Activated naive CD4-positive, alpha-beta T cell treated with anti-CD3 and anti-CD28 coated beads for 36 hours (primary cell): ENCODE measurements at regions not wholly inside any gene's neighbourhood (a gene's known extent, or its start where the extent isn't known, plus 50 kb on each side); places are given as distances from the start of the nearest gene placed in this dataset.
"Not testable (repeated sequence)": the region's sequence is repeated elsewhere in the genome, so short reads cannot be mapped to it uniquely, and the experiment has no call there.

Source experiments
- CTCF ChIA-PET: fragments of 350-600 bp; sonication (Branson Sonifier 250); formaldehyde crosslinking; loops from one replicate; lab custom pipeline; 2021; ENCODE audit warnings: antibody characterized with exemption; lab: Charles Lee
- DNase-seq: peaks from one replicate; pipeline ENCODE4 v3.0.0-alpha.2; 2020
- H3K27ac Mint-ChIP-seq: one replicate; pipeline ENCODE4 v1.8.0; 2021; ENCODE audit warnings: mild to moderate bottlenecking, mixed read lengths
- H3K27me3 Mint-ChIP-seq: one replicate; pipeline ENCODE4 v1.8.0; 2021; ENCODE audit warnings: low read depth, mixed read lengths
- H3K36me3 Mint-ChIP-seq: one replicate; pipeline ENCODE4 v1.8.0; 2021; ENCODE audit warnings: low read depth, mixed read lengths
- H3K4me1 Mint-ChIP-seq: one replicate; pipeline ENCODE4 v1.8.0; 2021; ENCODE audit warnings: low read depth, mixed read lengths
- H3K4me3 Mint-ChIP-seq: one replicate; pipeline ENCODE4 v1.8.0; 2021; ENCODE audit warnings: mild to moderate bottlenecking, moderate library complexity, mixed read lengths
- H3K9me3 Mint-ChIP-seq: one replicate; pipeline ENCODE4 v1.8.0; 2021; ENCODE audit warnings: mixed read lengths
- intact Hi-C: fragments of 100-400 bp; cut with micrococcal nuclease; formaldehyde crosslinking; loops from one replicate; pipeline ENCODE4 v1.15.1; 2023

DNA sequence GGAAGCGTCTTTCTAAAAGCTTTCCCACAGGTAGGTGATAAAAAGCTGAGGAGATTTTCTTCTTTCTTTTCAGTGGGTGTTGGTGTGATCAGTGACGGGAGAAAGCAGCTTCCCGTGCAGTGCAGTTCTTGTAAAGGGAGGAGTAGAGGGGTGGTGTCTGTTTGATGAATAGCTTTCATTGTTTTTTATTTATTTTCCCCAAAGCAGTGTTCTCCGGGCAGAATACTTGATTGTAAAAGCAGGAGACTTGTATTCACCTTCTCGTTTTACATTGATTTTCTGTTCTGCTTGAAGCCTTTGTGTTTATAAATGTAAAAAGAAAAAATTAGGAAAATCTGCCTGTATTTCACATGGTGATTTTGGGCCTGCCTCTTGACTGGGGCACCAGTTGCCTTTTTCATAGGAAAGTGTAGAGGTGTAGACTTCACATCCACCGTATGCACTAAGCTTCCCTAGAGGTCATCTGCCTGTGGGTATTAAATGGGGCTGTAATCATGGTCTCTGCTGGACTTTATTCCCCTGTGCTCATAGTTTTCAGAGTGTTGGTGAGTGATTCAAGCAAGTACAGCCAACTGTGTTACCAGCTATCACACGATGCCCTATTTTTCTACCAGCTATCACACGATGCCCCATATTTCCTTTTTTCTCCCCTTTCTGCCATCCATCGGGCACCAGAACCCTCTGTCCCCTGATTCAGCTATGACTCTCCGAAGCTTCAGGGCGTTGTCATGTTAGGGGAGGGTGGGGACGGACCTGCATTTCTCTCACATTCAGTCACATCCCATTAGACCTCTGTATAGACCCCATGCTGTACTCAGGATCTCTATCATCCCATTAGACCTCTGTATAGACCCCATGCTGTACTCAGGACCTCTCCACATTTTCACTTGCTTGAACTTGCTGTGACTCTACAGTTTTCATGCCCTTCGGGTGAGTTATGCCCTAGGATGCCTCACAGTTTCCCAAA is 526.5 kb downstream of the TRIML1 start:
- no peaks in the 10 kb centered on the region for H3K36me3 Mint-ChIP-seq
- intact Hi-C loops: no loop called here
- no peak overlapping the region for H3K4me3 Mint-ChIP-seq
- no peaks in the 10 kb centered on the region for H3K27me3 Mint-ChIP-seq
- H3K27ac Mint-ChIP-seq: no peak overlapping the region
- peaks cover 4% of the 10 kb centered on the region for H3K9me3 Mint-ChIP-seq
- no peaks in the 10 kb centered on the region for H3K4me1 Mint-ChIP-seq
- CTCF ChIA-PET: no interaction called here
- no peak for DNase-seq

GRCh38 chr4:188678691-188679090 is 539.5 kb downstream of the TRIML1 start:
- DNase-seq, H3K4me1 Mint-ChIP-seq, H3K27me3 Mint-ChIP-seq, H3K27ac Mint-ChIP-seq, H3K36me3 Mint-ChIP-seq, CTCF ChIA-PET, H3K4me3 Mint-ChIP-seq, intact Hi-C loops: not testable (repeated sequence)
- H3K9me3 Mint-ChIP-seq: peaks cover 15% of the 10 kb centered on the region

- intact Hi-C loops: no loop called here
- Mint-ChIP-seq H3K27ac (no peak overlapping the region), H3K4me3 (no peak overlapping the region), H3K9me3 (peaks cover 12% of the 10 kb centered on the region), H3K27me3 (no peaks in the 10 kb centered on the region), H3K4me1 (no peaks in the 10 kb centered on the region), H3K36me3 (peaks cover 1% of the 10 kb centered on the region)
- DNase-seq: no peak
- CTCF ChIA-PET: no interaction called here
These were observed 540.9 kb downstream of the TRIML1 start for GRCh38 chr4:188680004-188680666.

DNA sequence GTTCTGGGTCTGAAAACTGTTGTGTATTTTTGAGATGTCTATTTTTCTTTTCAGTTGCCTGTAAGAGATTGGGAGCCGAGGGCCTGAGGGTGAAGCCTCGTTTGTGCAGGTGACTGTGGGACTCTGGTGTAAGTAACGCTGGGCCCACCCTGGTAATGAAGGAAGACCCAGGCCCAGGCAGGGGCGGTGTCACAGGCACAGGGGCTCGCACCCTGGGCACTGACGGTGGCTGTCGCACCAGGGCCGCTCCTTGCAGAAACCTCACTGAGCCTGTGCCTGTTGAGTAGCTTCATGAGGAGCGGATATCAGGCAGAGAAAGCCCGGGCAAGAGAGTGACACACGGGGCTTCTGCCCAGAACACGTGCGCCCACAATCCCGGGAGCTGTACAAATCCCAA is 541.4 kb downstream of the TRIML1 start:
- H3K36me3 Mint-ChIP-seq: peaks cover 1% of the 10 kb centered on the region
- H3K27ac Mint-ChIP-seq: no peak overlapping the region
- intact Hi-C loops: no loop called here
- H3K27me3 Mint-ChIP-seq: no peaks in the 10 kb centered on the region
- H3K4me1 Mint-ChIP-seq: no peaks in the 10 kb centered on the region
- H3K9me3 Mint-ChIP-seq: peaks cover 7% of the 10 kb centered on the region
- H3K4me3 Mint-ChIP-seq: no peak overlapping the region
- CTCF ChIA-PET: no interaction called here
- DNase-seq: no peak

DNA sequence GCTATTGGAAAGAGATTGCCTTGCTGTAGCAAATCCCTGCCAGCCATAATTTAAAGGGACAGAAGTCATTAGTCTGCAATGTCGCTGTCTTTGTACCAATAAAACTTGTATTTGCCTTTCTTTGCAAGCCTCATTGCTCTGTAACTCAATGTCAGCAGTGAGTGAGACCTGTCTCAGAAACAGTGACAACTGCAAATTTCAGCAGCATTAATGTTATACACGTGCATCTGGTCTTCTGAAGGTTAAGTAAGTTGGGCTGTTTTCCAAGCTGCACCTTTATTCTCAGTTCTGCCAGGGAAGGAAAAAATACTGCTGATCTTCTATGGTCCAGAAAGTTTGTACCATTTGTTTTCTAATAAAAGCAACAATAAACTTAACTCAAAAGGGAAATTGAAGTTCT is 543.1 kb downstream of the TRIML1 start:
- Mint-ChIP-seq H3K4me3 (no peak overlapping the region), H3K9me3 (peaks cover 9% of the 10 kb centered on the region), H3K4me1 (no peaks in the 10 kb centered on the region), H3K27ac (no peak overlapping the region), H3K27me3 (no peaks in the 10 kb centered on the region), H3K36me3 (peaks cover 1% of the 10 kb centered on the region)
- CTCF ChIA-PET: no interaction called here
- DNase-seq: no peak
- intact Hi-C loops: no loop called here

GRCh38 chr4:188683571-188683970 is 544.3 kb downstream of the TRIML1 start:
- peaks cover 6% of the 10 kb centered on the region for H3K9me3 Mint-ChIP-seq
- no peaks in the 10 kb centered on the region for H3K27me3 Mint-ChIP-seq
- CTCF ChIA-PET: no interaction called here
- H3K27ac Mint-ChIP-seq: no peak overlapping the region
- no peak overlapping the region for H3K4me3 Mint-ChIP-seq
- H3K36me3 Mint-ChIP-seq: no peaks in the 10 kb centered on the region
- intact Hi-C loops: no loop called here
- DNase-seq: no peak
- no peaks in the 10 kb centered on the region for H3K4me1 Mint-ChIP-seq

- no peak overlapping the region for H3K4me3 Mint-ChIP-seq
- DNase-seq: no peak
- CTCF ChIA-PET: no interaction called here
- intact Hi-C loops: no loop called here
- H3K36me3 Mint-ChIP-seq: no peaks in the 10 kb centered on the region
- H3K4me1 Mint-ChIP-seq: no peaks in the 10 kb centered on the region
- H3K27ac Mint-ChIP-seq: no peak overlapping the region
- no peaks in the 10 kb centered on the region for H3K27me3 Mint-ChIP-seq
- H3K9me3 Mint-ChIP-seq: peaks cover 5% of the 10 kb centered on the region
These were observed 549.7 kb downstream of the TRIML1 start for GRCh38 chr4:188688956-188689355.

DNA sequence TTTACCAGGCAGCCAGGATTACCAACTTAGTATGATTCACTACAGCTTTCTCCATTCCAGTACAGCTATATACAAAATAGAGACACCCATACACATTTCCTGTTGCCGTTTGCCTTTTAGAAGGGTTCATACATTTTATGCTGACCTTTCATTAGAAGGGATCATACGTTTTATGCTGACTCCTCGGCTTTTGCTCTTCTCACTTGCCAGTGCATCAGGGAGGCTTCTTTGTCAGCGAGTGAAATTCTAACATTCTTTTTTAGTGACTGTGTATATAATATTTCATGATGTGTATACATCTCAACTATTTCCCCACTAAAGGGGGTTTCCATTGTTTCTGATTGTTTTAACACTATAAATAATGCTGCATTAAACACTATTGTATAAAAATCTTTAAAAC is 552.6 kb downstream of the TRIML1 start:
- Mint-ChIP-seq H3K4me3 (no peak overlapping the region), H3K36me3 (no peaks in the 10 kb centered on the region), H3K9me3 (peaks cover 5% of the 10 kb centered on the region)

DNA sequence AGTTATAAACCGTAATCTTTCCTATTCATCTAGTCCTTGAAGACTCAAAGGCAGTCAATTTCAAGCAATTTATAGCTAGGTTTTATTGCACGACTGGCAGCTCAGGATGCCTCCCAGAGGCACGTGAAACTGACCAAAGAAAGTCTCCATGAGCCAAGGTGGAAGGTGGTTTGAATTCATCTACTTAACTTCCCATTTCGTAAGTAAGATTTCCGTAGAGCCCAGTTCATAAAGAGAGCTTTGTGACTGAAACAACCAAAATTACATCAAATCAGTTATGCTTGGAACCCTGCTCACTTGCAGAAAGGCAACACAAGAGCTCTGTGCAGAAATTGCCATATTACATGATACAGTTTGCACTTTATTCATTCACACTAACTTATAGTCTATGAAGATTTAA is 556.0 kb downstream of the TRIML1 start:
- Mint-ChIP-seq H3K9me3 (peaks cover 5% of the 10 kb centered on the region), H3K4me3 (no peak overlapping the region), H3K4me1 (no peaks in the 10 kb centered on the region), H3K27me3 (no peaks in the 10 kb centered on the region), H3K27ac (no peak overlapping the region), H3K36me3 (no peaks in the 10 kb centered on the region)
- intact Hi-C loops: no loop called here
- DNase-seq: no peak
- CTCF ChIA-PET: no interaction called here

More for the DNA sequence above, 552.6 kb downstream of the TRIML1 start:
- no peak for DNase-seq
- no peaks in the 10 kb centered on the region for H3K4me1 Mint-ChIP-seq
- H3K27me3 Mint-ChIP-seq: no peaks in the 10 kb centered on the region
- intact Hi-C loops: no loop called here
- no peak overlapping the region for H3K27ac Mint-ChIP-seq
- CTCF ChIA-PET: no interaction called here

DNA sequence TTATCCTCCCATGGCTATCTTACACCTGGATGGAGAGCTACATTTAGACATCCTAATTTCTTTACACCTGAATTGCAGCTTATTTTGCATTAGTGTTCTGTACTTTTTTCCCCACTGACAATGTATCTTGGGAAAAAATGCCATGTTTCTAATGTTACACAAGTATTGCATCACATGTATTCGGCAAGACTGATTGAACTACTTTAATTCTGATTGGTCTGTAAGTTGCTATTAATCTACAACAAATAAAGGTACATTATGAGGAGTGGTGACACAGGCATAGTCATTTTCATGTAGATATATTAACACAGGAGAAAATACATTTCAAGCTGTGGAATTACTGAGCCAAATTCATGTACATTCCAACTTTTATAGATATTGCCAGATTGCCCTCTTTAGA is 558.0 kb downstream of the TRIML1 start:
- Mint-ChIP-seq H3K27ac (no peak overlapping the region), H3K27me3 (no peaks in the 10 kb centered on the region), H3K36me3 (no peaks in the 10 kb centered on the region), H3K9me3 (peaks cover 3% of the 10 kb centered on the region), H3K4me1 (no peaks in the 10 kb centered on the region), H3K4me3 (no peak overlapping the region)
- CTCF ChIA-PET: no interaction called here
- intact Hi-C loops: no loop called here
- DNase-seq: no peak

- Mint-ChIP-seq H3K27ac (no peak overlapping the region), H3K27me3 (no peaks in the 10 kb centered on the region), H3K4me3 (no peak overlapping the region), H3K36me3 (no peaks in the 10 kb centered on the region), H3K4me1 (no peaks in the 10 kb centered on the region), H3K9me3 (peaks cover 7% of the 10 kb centered on the region)
- intact Hi-C loops: no loop called here
- DNase-seq: no peak
- CTCF ChIA-PET: no interaction called here
These were observed 562.7 kb downstream of the TRIML1 start for GRCh38 chr4:188701952-188702351.

DNA sequence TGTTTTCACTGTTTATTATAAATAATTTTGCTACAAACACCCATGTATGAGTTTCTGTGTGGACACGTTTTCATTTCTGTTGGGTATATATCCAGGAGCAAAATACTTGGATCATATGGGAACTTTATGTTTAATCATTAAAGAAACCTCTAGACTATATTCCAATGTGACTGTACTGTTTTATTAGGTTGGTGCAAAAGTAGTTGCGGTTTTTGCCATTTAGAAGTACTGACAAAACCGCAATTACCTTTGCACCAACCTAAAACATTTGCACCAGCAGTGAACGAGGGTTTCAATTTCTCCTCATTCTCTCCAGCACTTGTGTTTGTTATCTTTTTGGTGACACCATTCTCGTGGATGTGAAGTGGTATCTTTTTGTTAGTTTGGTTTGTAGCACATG is 565.0 kb downstream of the TRIML1 start:
- no peak overlapping the region for H3K27ac Mint-ChIP-seq
- no peak overlapping the region for H3K4me3 Mint-ChIP-seq
- H3K4me1 Mint-ChIP-seq: no peaks in the 10 kb centered on the region
- CTCF ChIA-PET: interaction anchor here (0.5 kb wide), 1 partner anchor 124 kb away, joined by 3 read pairs; no protein-coding TSS in a partner anchor
- peaks cover 7% of the 10 kb centered on the region for H3K9me3 Mint-ChIP-seq
- no peaks in the 10 kb centered on the region for H3K36me3 Mint-ChIP-seq
- no peaks in the 10 kb centered on the region for H3K27me3 Mint-ChIP-seq
- DNase-seq: no peak
- intact Hi-C loops: no loop called here

- CTCF ChIA-PET: no interaction called here
- intact Hi-C loops: no loop called here
- no peaks in the 10 kb centered on the region for H3K4me1 Mint-ChIP-seq
- peaks cover 3% of the 10 kb centered on the region for H3K9me3 Mint-ChIP-seq
- H3K27ac Mint-ChIP-seq: no peak overlapping the region
- H3K27me3 Mint-ChIP-seq: no peaks in the 10 kb centered on the region
- DNase-seq: no peak
- H3K4me3 Mint-ChIP-seq: no peak overlapping the region
- no peaks in the 10 kb centered on the region for H3K36me3 Mint-ChIP-seq
These were observed 567.8 kb downstream of the TRIML1 start for GRCh38 chr4:188707036-188707435.
